ENCODE measurements at regions not wholly inside any gene's neighbourhood (a gene's known extent, or its start where the extent isn't known, plus 50 kb on each side); places are given as distances from the start of the nearest gene placed in this dataset.

DNA sequence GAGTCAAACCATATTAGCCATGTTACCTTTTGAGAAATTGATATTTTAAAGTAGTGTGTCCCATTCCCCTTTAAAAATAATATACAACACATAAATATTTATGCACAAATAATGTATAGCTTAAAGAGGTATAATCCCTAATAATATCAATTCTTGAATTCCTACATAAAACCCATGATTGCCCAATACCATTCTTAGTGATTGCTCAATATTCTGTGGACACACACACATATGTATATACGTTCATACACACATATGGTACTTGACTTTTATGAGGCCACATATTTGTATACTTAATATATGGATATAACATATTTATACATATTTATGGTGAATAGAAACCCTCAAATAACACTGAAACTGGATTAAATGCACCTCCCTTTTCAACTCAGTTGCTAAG, 367.4 kb downstream of the ZBBX start:
- no peak overlapping the region for H3K4me3 ChIP-seq (ENCODE audit: low read length)
- H3K4me1 ChIP-seq (ENCODE audit: control insufficient read depth, low read length), result no peaks in the 10 kb centered on the region
- no peaks in the 10 kb centered on the region for H3K79me2 ChIP-seq (ENCODE audit: control insufficient read depth, low read length)
- H3F3A ChIP-seq (ENCODE audit: control insufficient read depth, insufficient read depth), result no peaks in the 10 kb centered on the region
- no peaks in the 10 kb centered on the region for H3K9me2 ChIP-seq (replicated peaks; ENCODE audit: control insufficient read depth, low read length)
- no peaks in the 10 kb centered on the region for H3K9me3 ChIP-seq (ENCODE audit: control insufficient read depth, insufficient read depth, low read length)
- TF ChIP-seq, protein P1, sequence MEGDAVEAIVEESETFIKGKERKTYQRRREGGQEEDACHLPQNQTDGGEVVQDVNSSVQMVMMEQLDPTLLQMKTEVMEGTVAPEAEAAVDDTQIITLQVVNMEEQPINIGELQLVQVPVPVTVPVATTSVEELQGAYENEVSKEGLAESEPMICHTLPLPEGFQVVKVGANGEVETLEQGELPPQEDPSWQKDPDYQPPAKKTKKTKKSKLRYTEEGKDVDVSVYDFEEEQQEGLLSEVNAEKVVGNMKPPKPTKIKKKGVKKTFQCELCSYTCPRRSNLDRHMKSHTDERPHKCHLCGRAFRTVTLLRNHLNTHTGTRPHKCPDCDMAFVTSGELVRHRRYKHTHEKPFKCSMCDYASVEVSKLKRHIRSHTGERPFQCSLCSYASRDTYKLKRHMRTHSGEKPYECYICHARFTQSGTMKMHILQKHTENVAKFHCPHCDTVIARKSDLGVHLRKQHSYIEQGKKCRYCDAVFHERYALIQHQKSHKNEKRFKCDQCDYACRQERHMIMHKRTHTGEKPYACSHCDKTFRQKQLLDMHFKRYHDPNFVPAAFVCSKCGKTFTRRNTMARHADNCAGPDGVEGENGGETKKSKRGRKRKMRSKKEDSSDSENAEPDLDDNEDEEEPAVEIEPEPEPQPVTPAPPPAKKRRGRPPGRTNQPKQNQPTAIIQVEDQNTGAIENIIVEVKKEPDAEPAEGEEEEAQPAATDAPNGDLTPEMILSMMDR (IDR thresholded peaks at IDR 0.05; ENCODE audit: low read depth, low read length, poor library complexity, severe bottlenecking), result no peak
- TF ChIP-seq EZH2phosphoT487 (IDR thresholded peaks at IDR 0.05; ENCODE audit: borderline replicate concordance, low read length), result no peak
- H3K36me3 ChIP-seq (ENCODE audit: control insufficient read depth, low read length), result no peaks in the 10 kb centered on the region
- no peaks in the 10 kb centered on the region for H3K27me3 ChIP-seq (ENCODE audit: control insufficient read depth, low read length)
- H3K27ac ChIP-seq (ENCODE audit: low read depth, low read length), result no peak overlapping the region
- no peak overlapping the region for H3K4me2 ChIP-seq (ENCODE audit: low read length)
- no peaks in the 10 kb centered on the region for H4K20me1 ChIP-seq (ENCODE audit: control insufficient read depth, insufficient read depth, low read depth, low read length)

DNA sequence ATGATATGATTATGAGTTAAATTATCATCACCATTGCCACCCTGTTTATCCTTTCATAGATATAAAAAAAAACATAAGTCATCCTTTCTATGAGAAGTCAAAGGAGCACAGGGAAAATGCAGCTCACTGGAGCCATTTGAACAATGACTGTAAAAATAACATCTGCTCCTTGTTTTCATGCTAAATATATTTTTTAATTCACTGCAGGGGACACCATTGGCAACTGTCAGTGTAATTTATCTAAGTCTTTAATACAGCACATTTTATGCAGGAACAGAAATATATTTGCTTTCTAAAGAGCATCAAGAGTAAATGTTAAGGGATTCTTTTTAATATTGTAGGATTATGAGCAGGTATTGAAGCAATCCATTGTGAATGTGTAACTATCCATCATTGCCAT, 371.3 kb downstream of the ZBBX start:
- Histone ChIP-seq H3K9me3 (ENCODE audit: control insufficient read depth, insufficient read depth, low read length) (no peaks in the 10 kb centered on the region), H3K4me2 (ENCODE audit: low read length) (no peak overlapping the region), H3K36me3 (ENCODE audit: control insufficient read depth, low read length) (no peaks in the 10 kb centered on the region), H3K4me1 (ENCODE audit: control insufficient read depth, low read length) (no peaks in the 10 kb centered on the region), H3K79me2 (ENCODE audit: control insufficient read depth, low read length) (no peaks in the 10 kb centered on the region), H3K27ac (ENCODE audit: low read depth, low read length) (no peak overlapping the region), H3K27me3 (ENCODE audit: control insufficient read depth, low read length) (no peaks in the 10 kb centered on the region), H3K4me3 (ENCODE audit: low read length) (no peak overlapping the region), H3F3A (ENCODE audit: control insufficient read depth, insufficient read depth) (no peaks in the 10 kb centered on the region), H3K9me2 (replicated peaks; ENCODE audit: control insufficient read depth, low read length) (no peaks in the 10 kb centered on the region), H4K20me1 (ENCODE audit: control insufficient read depth, insufficient read depth, low read depth, low read length) (no peaks in the 10 kb centered on the region)
- TF ChIP-seq EZH2phosphoT487 (IDR thresholded peaks at IDR 0.05; ENCODE audit: borderline replicate concordance, low read length), result no peak
- TF ChIP-seq, protein P1 (IDR thresholded peaks at IDR 0.05; ENCODE audit: low read depth, low read length, poor library complexity, severe bottlenecking), result no peak

DNA sequence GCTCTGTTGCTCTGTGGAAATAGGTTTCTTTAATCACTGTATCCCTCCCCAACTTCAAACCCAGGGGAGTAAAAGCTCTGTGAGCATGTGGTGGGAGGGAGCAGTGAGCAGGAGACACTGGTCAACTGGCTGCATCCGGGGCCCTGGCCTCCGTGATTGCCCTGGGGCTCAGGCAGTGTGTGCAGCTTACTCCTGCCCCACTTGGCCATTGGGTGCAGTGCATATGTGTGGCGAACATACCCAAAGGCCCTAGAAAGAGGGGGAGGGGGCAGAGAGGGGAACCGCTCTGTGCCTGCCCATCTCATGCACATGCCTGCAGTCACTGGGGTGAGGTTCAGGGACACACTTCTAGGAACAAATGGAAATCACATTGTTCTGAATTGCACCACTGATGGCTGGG, 378.7 kb downstream of the ZBBX start:
- Histone ChIP-seq H3K27ac (ENCODE audit: low read depth, low read length) (no peak overlapping the region), H3K36me3 (ENCODE audit: control insufficient read depth, low read length) (no peaks in the 10 kb centered on the region), H3K4me1 (ENCODE audit: control insufficient read depth, low read length) (no peaks in the 10 kb centered on the region), H3K4me2 (ENCODE audit: low read length) (no peak overlapping the region), H3K9me3 (ENCODE audit: control insufficient read depth, insufficient read depth, low read length) (no peaks in the 10 kb centered on the region), H3K4me3 (ENCODE audit: low read length) (no peak overlapping the region), H3K79me2 (ENCODE audit: control insufficient read depth, low read length) (no peaks in the 10 kb centered on the region), H3K9me2 (replicated peaks; ENCODE audit: control insufficient read depth, low read length) (no peaks in the 10 kb centered on the region), H3F3A (ENCODE audit: control insufficient read depth, insufficient read depth) (no peaks in the 10 kb centered on the region), H3K27me3 (ENCODE audit: control insufficient read depth, low read length) (no peaks in the 10 kb centered on the region), H4K20me1 (ENCODE audit: control insufficient read depth, insufficient read depth, low read depth, low read length) (no peaks in the 10 kb centered on the region)
- TF ChIP-seq, protein P1 (IDR thresholded peaks at IDR 0.05; ENCODE audit: low read depth, low read length, poor library complexity, severe bottlenecking), result no peak
- no peak for TF ChIP-seq EZH2phosphoT487 (IDR thresholded peaks at IDR 0.05; ENCODE audit: borderline replicate concordance, low read length)
